GM12878 (cell line): ENCODE measurements at regions not wholly inside any gene's neighbourhood (a gene's known extent, or its start where the extent isn't known, plus 50 kb on each side); places are given as distances from the start of the nearest gene placed in this dataset.

Experiments
- ATAC-seq: fragments of 200-7000 bp; cut with Tn5 transposase; 3 replicates; pipeline ENCODE4 v1.9.1; 2020; ENCODE audit warnings: mild to moderate bottlenecking, moderate library complexity
- BruUV-seq: library from RNA; stranded (reverse); fragments of 400-500 nt; replicated peaks from 2 replicates; lab custom pipeline; 2021; lab: Mats Ljungman, UMichigan
- CTCF ChIA-PET: fragments of 300-600 bp; sonication (Branson Sonifier 250); formaldehyde crosslinking; extraction: SDS; loops from one replicate; lab custom pipeline; 2021; ENCODE audit warnings: inconsistent platforms; lab: Yijun Ruan, JAX
- POLR2A ChIA-PET: fragments of 350-600 bp; formaldehyde crosslinking; extraction: SDS; loops from one replicate; lab custom pipeline; 2021; ENCODE audit warnings: inconsistent platforms; lab: Charles Lee
- RAD21 ChIA-PET: fragments of 300-600 bp; sonication (Branson Sonifier 250); formaldehyde crosslinking; loops from one replicate; lab custom pipeline; 2023; ENCODE audit warnings: antibody characterized with exemption; ENCODE audit not compliant: unreplicated experiment; lab: Charles Lee
- SMC1A ChIA-PET: fragments of 300-600 bp; sonication (Branson Sonifier 250); formaldehyde crosslinking; loops from one replicate; lab custom pipeline; 2023; ENCODE audit not compliant: unreplicated experiment, uncharacterized antibody; lab: Charles Lee
- DNase-seq: peaks from one replicate; pipeline ENCODE4 v3.0.0-alpha.2; 2011; ENCODE audit warnings: low read depth, low spot score
- FAIRE-seq: peaks from 3 replicates; lab custom pipeline; 2011; peaks lifted over from hg19 to GRCh38; lab: Jason Lieb, UNC
- H2AFZ ChIP-seq: 2 replicates; pipeline ENCODE4 v1.6.0; 2011; ENCODE audit warnings: low read depth, low read length, control low read depth; ENCODE audit not compliant: control insufficient read depth
- H3K27ac ChIP-seq: 2 replicates; pipeline ENCODE4 v1.5.1; 2011; ENCODE audit warnings: control low read depth; ENCODE audit not compliant: control insufficient read depth, insufficient read depth
- H3K27me3 ChIP-seq, 2 experiments: replicated peaks in 1 of 2; 2 replicates each; pipeline versions ENCODE4 v1.6.0 to v1.6.1; 2011; ENCODE audit warnings: low read length in 1 of 2; ENCODE audit not compliant: control insufficient read depth in 2 of 2, insufficient read depth in 2 of 2
- H3K36me3 ChIP-seq, 2 experiments: 2 replicates each; pipeline ENCODE4 v1.5.1; 2011; ENCODE audit warnings: low read length in 1 of 2; ENCODE audit not compliant: control insufficient read depth in 2 of 2, insufficient read depth in 2 of 2
- H3K4me1 ChIP-seq: 2 replicates; pipeline ENCODE4 v1.6.1; 2011; ENCODE audit warnings: mild to moderate bottlenecking, low read length, moderate library complexity, mixed read lengths; ENCODE audit not compliant: control insufficient read depth, insufficient read depth
- H3K4me2 ChIP-seq: 2 replicates; pipeline ENCODE4 v1.6.0; 2011; ENCODE audit warnings: control low read depth; ENCODE audit not compliant: control insufficient read depth, insufficient read depth
- H3K4me3 ChIP-seq: fragments of 200-600 bp; sonication (generic); 2 replicates; pipeline ENCODE4 v1.5.1; 2016
- H3K79me2 ChIP-seq: 2 replicates; pipeline ENCODE4 v1.6.0; 2011; ENCODE audit warnings: low read length; ENCODE audit not compliant: control insufficient read depth, insufficient read depth
- H3K9ac ChIP-seq: 2 replicates; pipeline ENCODE4 v1.8.0; 2011; ENCODE audit warnings: low read length, control low read depth, mixed read lengths; ENCODE audit not compliant: control insufficient read depth, insufficient read depth
- H3K9me3 ChIP-seq: replicated peaks from 3 replicates; pipeline ENCODE4 v1.5.1; 2011; ENCODE audit warnings: mild to moderate bottlenecking, low read length; ENCODE audit not compliant: control insufficient read depth, insufficient read depth
- H4K20me1 ChIP-seq: 2 replicates; pipeline ENCODE4 v1.6.0; 2011; ENCODE audit not compliant: control insufficient read depth, insufficient read depth
- ATF7 ChIP-seq: fragments of 450-650 bp; IDR thresholded peaks from 2 replicates; pipeline ENCODE4 v1.6.1; 2016; ENCODE audit warnings: low read depth, mild to moderate bottlenecking
- BHLHE40 ChIP-seq, 2 experiments: fragments of 450-650 bp in 1 of 2; IDR thresholded peaks; 2 replicates each; pipeline ENCODE4 v1.6.1; 2011 to 2017; ENCODE audit warnings: low read depth in 2 of 2, borderline replicate concordance in 1 of 2, improper control_type of control experiment in 1 of 2, low read length in 1 of 2, mild to moderate bottlenecking in 1 of 2
- CEBPB ChIP-seq, 2 experiments: fragments of 150-350 bp in 1 of 2; IDR thresholded peaks; 2 replicates each; pipeline ENCODE4 v1.6.1; 2012 to 2014; ENCODE audit warnings: low read depth in 2 of 2, low read length in 2 of 2, borderline replicate concordance in 1 of 2, inconsistent platforms in 1 of 2
- CHD2 ChIP-seq: IDR thresholded peaks from 2 replicates; pipeline ENCODE4 v1.6.1; 2011; ENCODE audit warnings: low read depth, low read length, improper control_type of control experiment, borderline replicate concordance
- EZH2 ChIP-seq: IDR thresholded peaks from 2 replicates; pipeline ENCODE4 v1.6.1; 2012; ENCODE audit warnings: low read depth, mild to moderate bottlenecking, control low read depth, inconsistent platforms, low read length, borderline replicate concordance; ENCODE audit not compliant: control insufficient read depth
- HDAC2 ChIP-seq: fragments of 200-600 bp; sonication (generic); IDR thresholded peaks from 2 replicates; pipeline ENCODE4 v1.6.1; 2017
- KDM1A ChIP-seq: fragments of 200-600 bp; sonication (generic); IDR thresholded peaks from 2 replicates; pipeline ENCODE4 v1.6.1; 2016; ENCODE audit warnings: borderline replicate concordance
- NFIC ChIP-seq: IDR thresholded peaks from 2 replicates; pipeline ENCODE4 v1.6.1; 2012; ENCODE audit warnings: low read depth, mild to moderate bottlenecking, inconsistent platforms, low read length, moderate library complexity
- POLR2A ChIP-seq: IDR thresholded peaks from 2 replicates; pipeline ENCODE4 v1.6.1; 2011; ENCODE audit warnings: low read depth, mild to moderate bottlenecking, low read length
- RAD21 ChIP-seq: IDR thresholded peaks from 2 replicates; pipeline ENCODE4 v1.6.1; 2011; ENCODE audit warnings: mild to moderate bottlenecking, low read depth, low read length, moderate library complexity; ENCODE audit not compliant: insufficient read depth
- RB1 ChIP-seq: fragments of 450-650 bp; formaldehyde crosslinking; IDR thresholded peaks from 2 replicates; pipeline ENCODE4 v1.6.1; 2017; ENCODE audit warnings: mild to moderate bottlenecking, borderline replicate concordance
- TARDBP ChIP-seq: IDR thresholded peaks from 2 replicates; pipeline ENCODE4 v1.6.1; 2016; ENCODE audit warnings: borderline replicate concordance
- USF1 ChIP-seq: IDR thresholded peaks from 2 replicates; pipeline ENCODE4 v1.6.1; 2011; ENCODE audit warnings: borderline replicate concordance, low read depth, mild to moderate bottlenecking, moderate library complexity, mixed read lengths, low read length; ENCODE audit not compliant: insufficient read depth; ENCODE audit errors: extremely low read length
- ZBED1 ChIP-seq: IDR thresholded peaks from 2 replicates; pipeline ENCODE4 v1.6.1; 2016; ENCODE audit warnings: borderline replicate concordance
- ZBTB11 ChIP-seq: fragments of 450-650 bp; formaldehyde crosslinking; IDR thresholded peaks from 2 replicates; pipeline ENCODE4 v1.5.0; 2022; ENCODE audit warnings: mild to moderate bottlenecking, missing genetic modification characterization
- ZNF622 ChIP-seq: fragments of 450-650 bp; IDR thresholded peaks from 2 replicates; pipeline ENCODE4 v1.6.1; 2017; ENCODE audit warnings: mild to moderate bottlenecking, inconsistent platforms
- WGBS: methylation state at CpG from one replicate; pipeline ENCODE4 v1.1.6; 2016; ENCODE audit warnings: low lambda C conversion rate; ENCODE audit not compliant: insufficient replicate concordance, insufficient coverage; ENCODE audit errors: missing lambda C conversion rate; 5-methylcytosine and 5-hydroxymethylcytosine counted together
- in situ Hi-C: fragments of 300-500 bp; cut with MboI; formaldehyde crosslinking; loops from 9 replicates; pipeline ENCODE4 v1.14.3; 2018; ENCODE audit warnings: mixed read lengths
- intact Hi-C: fragments of 100-400 bp; cut with micrococcal nuclease; formaldehyde crosslinking; loops from one replicate; pipeline ENCODE4 v1.14.2; 2022; ENCODE audit not compliant: unreplicated experiment

GRCh38 chr3:80252113-80252512 lies 484.3 kb upstream of the ROBO1 start:
- Histone ChIP-seq H3K36me3 (no peaks in the 10 kb centered on the region), H3K4me2 (no peak overlapping the region), H3K9ac (no peak overlapping the region), H3K9me3 (no peaks in the 10 kb centered on the region), H3K27ac (no peak overlapping the region), H4K20me1 (no peaks in the 10 kb centered on the region), H2AFZ (no peak overlapping the region), H3K4me1 (no peaks in the 10 kb centered on the region), H3K27me3 (no peaks in the 10 kb centered on the region), H3K4me3 (no peak overlapping the region), H3K79me2 (no peaks in the 10 kb centered on the region)
- intact Hi-C loops (no loop called here), in situ Hi-C loops (no loop called here)
- DNase-seq = no peak
- POLR2A ChIA-PET = no interaction called here
- no peak for TF ChIP-seq CEBPB (IDR thresholded peaks at IDR 0.05; ENCODE audit: borderline replicate concordance in 1 of 2, low read depth in 2 of 2, low read length in 2 of 2)
- no peak for TF ChIP-seq RAD21
- TF ChIP-seq HDAC2 = no peak
- TF ChIP-seq EZH2 = no peak
- no peak for TF ChIP-seq KDM1A
- no peak for TF ChIP-seq POLR2A
- WGBS = 73% methylated on average over 2 of the region's 2 CpGs
- SMC1A ChIA-PET = no interaction called here
- no TSS peak for BruUV-seq
- CTCF ChIA-PET = no interaction called here
- FAIRE-seq = no peak
- RAD21 ChIA-PET = no interaction called here
- ATAC-seq = no peak

GRCh38 chr3:80247766-80248165 lies 480.0 kb upstream of the ROBO1 start:
- Histone ChIP-seq H3K27ac (no peak overlapping the region), H3K4me3 (no peak overlapping the region), H3K4me2 (no peak overlapping the region), H3K27me3 (no peaks in the 10 kb centered on the region), H3K9ac (no peak overlapping the region), H3K36me3 (no peaks in the 10 kb centered on the region), H3K9me3 (no peaks in the 10 kb centered on the region), H2AFZ (no peak overlapping the region), H3K79me2 (no peaks in the 10 kb centered on the region), H3K4me1 (no peaks in the 10 kb centered on the region), H4K20me1 (no peaks in the 10 kb centered on the region)
- ChIA-PET POLR2A (no interaction called here), CTCF (no interaction called here), SMC1A (no interaction called here), RAD21 (no interaction called here)
- intact Hi-C loops (no loop called here), in situ Hi-C loops (no loop called here)
- ATAC-seq = no peak
- no TSS peak for BruUV-seq
- no peak for DNase-seq
- FAIRE-seq = no peak
- WGBS = 51% methylated on average over 3 of the region's 3 CpGs
- TF ChIP-seq ZNF622 (no peak), NFIC (no peak), USF1 (no peak), ZBED1 (no peak), RB1 (no peak), TARDBP (no peak), BHLHE40 (IDR thresholded peaks at IDR 0.05; ENCODE audit: borderline replicate concordance in 1 of 2, low read depth in 2 of 2, low read length in 1 of 2) (no peak), CHD2 (no peak), ZBTB11 (no peak), ATF7 (no peak)
